Endothelial cell of umbilical vein (primary cell): ENCODE measurements at regions not wholly inside any gene's neighbourhood (a gene's known extent, or its start where the extent isn't known, plus 50 kb on each side); places are given as distances from the start of the nearest gene placed in this dataset.

Experiments
- EZH2 ChIP-seq: IDR thresholded peaks from 2 replicates; pipeline ENCODE4 v1.6.1; 2012; ENCODE audit warnings: borderline replicate concordance, low read depth, mild to moderate bottlenecking, moderate library complexity, low read length, inconsistent platforms; ENCODE audit not compliant: severe bottlenecking
- POLR2A ChIP-seq: IDR thresholded peaks from 2 replicates; pipeline ENCODE4 v1.6.1; 2012; ENCODE audit warnings: low read depth, mild to moderate bottlenecking, control low read depth, low read length
- POLR2AphosphoS5 ChIP-seq: IDR thresholded peaks from 2 replicates; pipeline ENCODE4 v1.6.1; 2012; ENCODE audit warnings: low read depth, mild to moderate bottlenecking, control low read depth, low read length, moderate library complexity; ENCODE audit not compliant: insufficient read depth
- TF ChIP-seq, protein P1 (sequence below), 2 donors: IDR thresholded peaks; 1 replicate in 1 of 2; 2 replicates in 1 of 2; pipeline ENCODE4 v1.5.1; 2011; ENCODE audit warnings: low read length in 2 of 2, mild to moderate bottlenecking in 2 of 2, moderate library complexity in 2 of 2, control low read depth in 1 of 2, inconsistent platforms in 1 of 2, low read depth in 1 of 2; ENCODE audit not compliant: insufficient read depth in 1 of 2; ENCODE audit errors: extremely low read depth in 1 of 2

DNA sequence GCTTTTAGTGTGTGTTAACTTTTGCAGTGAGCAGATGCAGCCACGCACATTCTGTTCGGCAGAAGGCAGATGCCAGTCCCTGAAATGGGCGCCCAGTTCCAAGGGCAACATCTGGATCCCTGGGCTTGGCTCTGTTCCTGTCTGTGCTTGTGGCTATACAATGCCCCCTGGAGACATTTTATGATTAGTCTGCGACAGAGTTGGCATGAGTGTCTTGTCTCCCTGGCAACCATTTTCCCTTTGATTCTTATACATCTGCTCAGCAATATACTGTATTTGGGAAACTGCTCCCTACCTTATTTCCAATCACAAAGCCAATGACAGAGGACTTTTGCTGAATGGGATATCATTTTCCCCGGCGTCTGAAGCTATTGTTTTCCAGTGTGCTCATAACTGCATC lies 1629.5 kb upstream of the GOT2 start:
- no peak for TF ChIP-seq POLR2AphosphoS5
- TF ChIP-seq, protein P1, sequence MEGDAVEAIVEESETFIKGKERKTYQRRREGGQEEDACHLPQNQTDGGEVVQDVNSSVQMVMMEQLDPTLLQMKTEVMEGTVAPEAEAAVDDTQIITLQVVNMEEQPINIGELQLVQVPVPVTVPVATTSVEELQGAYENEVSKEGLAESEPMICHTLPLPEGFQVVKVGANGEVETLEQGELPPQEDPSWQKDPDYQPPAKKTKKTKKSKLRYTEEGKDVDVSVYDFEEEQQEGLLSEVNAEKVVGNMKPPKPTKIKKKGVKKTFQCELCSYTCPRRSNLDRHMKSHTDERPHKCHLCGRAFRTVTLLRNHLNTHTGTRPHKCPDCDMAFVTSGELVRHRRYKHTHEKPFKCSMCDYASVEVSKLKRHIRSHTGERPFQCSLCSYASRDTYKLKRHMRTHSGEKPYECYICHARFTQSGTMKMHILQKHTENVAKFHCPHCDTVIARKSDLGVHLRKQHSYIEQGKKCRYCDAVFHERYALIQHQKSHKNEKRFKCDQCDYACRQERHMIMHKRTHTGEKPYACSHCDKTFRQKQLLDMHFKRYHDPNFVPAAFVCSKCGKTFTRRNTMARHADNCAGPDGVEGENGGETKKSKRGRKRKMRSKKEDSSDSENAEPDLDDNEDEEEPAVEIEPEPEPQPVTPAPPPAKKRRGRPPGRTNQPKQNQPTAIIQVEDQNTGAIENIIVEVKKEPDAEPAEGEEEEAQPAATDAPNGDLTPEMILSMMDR (IDR thresholded peaks at IDR 0.05; ENCODE audit: extremely low read depth in 1 of 2, insufficient read depth in 1 of 2, low read depth in 1 of 2, low read length in 2 of 2), result no peak
- no peak for TF ChIP-seq EZH2
- no peak for TF ChIP-seq POLR2A
